ENCODE measurements at regions not wholly inside any gene's neighbourhood (a gene's known extent, or its start where the extent isn't known, plus 50 kb on each side); places are given as distances from the start of the nearest gene placed in this dataset.

DNA sequence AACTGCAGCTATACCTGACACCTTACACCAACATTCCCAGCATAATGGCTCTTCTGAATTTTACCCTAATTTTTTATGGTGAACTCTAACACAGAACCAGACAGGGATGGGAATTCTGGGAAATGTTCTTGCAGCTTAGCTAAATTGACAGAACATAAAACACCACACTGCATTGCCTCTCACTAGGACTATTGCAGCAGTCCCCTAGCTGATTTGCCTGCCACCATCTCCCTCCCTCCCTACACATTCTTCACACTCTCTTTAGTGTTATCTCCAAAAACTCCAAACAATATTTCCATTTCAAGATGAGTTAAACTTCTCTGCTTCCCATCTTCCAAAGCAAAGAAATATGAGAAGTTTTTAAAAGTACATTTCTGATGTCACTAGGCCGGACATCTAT, 733.9 kb upstream of the INTU start:
- H3K4me3 ChIP-seq, result no peak overlapping the region
- H3K9me3 ChIP-seq, result peaks cover 0 to 40% (median 12%) of the 10 kb centered on the region in 8 donors
- H3K27me3 ChIP-seq (replicated peaks in 1 of 7), result no peaks in the 10 kb centered on the region
- intact Hi-C loops (cut with DNase I; ENCODE audit: low total_unique reads), result no loop called here
- no peak overlapping the region for H3K27ac ChIP-seq
- H3K36me3 ChIP-seq, result no peaks in the 10 kb centered on the region
- H3K4me1 ChIP-seq, result no peaks in the 10 kb centered on the region
- 84 to 95% (median 90%) methylated on average over 1 of the region's 1 CpG for WGBS, 5 donors
- TF ChIP-seq POLR2A (IDR thresholded peaks at IDR 0.05) (no peak), POLR2AphosphoS5 (IDR thresholded peaks at IDR 0.05) (no peak)
- TF ChIP-seq, protein P1, sequence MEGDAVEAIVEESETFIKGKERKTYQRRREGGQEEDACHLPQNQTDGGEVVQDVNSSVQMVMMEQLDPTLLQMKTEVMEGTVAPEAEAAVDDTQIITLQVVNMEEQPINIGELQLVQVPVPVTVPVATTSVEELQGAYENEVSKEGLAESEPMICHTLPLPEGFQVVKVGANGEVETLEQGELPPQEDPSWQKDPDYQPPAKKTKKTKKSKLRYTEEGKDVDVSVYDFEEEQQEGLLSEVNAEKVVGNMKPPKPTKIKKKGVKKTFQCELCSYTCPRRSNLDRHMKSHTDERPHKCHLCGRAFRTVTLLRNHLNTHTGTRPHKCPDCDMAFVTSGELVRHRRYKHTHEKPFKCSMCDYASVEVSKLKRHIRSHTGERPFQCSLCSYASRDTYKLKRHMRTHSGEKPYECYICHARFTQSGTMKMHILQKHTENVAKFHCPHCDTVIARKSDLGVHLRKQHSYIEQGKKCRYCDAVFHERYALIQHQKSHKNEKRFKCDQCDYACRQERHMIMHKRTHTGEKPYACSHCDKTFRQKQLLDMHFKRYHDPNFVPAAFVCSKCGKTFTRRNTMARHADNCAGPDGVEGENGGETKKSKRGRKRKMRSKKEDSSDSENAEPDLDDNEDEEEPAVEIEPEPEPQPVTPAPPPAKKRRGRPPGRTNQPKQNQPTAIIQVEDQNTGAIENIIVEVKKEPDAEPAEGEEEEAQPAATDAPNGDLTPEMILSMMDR (IDR thresholded peaks at IDR 0.05 in 8 of 11, conservative IDR thresholded peaks at IDR 0.05 in 3 of 11), result no peak
- no peak for DNase-seq

DNA sequence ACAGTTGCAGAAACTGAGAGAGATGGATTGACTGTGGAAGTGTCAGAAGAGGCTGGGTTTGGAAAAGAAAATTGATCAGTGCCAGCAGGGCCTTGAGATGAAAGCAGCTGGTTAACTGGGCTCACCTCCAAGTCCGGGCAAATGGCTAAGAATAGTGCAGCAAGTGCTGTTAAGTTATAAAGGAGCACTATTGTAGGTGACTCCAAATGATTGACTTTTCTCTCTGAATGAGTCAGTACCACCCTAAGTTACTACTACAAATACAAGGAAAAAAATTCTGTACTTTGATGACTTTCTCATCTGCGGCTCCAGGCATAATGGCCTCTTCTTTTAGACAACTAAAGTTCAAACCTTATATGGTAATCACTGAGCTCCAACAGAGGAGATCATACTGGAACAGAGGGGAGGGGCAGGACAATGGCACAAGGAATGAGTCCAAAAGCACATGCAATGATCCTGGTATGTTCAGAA, 733.4 kb upstream of the INTU start:
- intact Hi-C loops (cut with DNase I; ENCODE audit: low total_unique reads), result no loop called here
- no peaks in the 10 kb centered on the region for H3K4me1 ChIP-seq
- DNase-seq, result no peak
- no peaks in the 10 kb centered on the region for H3K36me3 ChIP-seq
- TF ChIP-seq POLR2A (IDR thresholded peaks at IDR 0.05), result no peak
- TF ChIP-seq, protein P1 (IDR thresholded peaks at IDR 0.05 in 8 of 11, conservative IDR thresholded peaks at IDR 0.05 in 3 of 11), result no peak
- no peak for TF ChIP-seq POLR2AphosphoS5 (IDR thresholded peaks at IDR 0.05)
- WGBS, 5 donors, result 17 to 87% (median 55%) methylated on average over 2 of the region's 2 CpGs
- H3K27me3 ChIP-seq (replicated peaks in 1 of 7), result no peaks in the 10 kb centered on the region
- no peak overlapping the region for H3K27ac ChIP-seq
- no peak overlapping the region for H3K4me3 ChIP-seq
- H3K9me3 ChIP-seq, result peaks cover 0 to 40% (median 10%) of the 10 kb centered on the region in 8 donors

DNA sequence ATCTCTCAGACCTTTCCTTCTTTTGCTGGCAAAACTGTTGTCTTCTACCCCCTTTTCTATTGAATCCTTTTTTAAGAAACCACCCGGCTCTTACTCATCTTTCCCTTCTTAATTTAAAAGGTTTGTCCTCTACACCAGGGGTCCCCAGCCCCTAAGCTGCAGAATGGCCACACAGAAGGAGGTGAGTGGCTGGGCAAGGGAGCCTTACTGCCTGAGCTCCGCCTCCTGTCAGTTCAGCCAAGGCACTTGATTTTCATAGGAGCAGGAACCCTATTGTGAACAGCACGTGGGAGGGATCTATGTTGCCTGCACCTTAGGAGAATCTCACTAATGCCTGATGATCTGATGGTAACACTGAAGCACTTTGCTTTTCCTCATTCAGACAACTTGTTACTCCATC, 726.3 kb upstream of the INTU start:
- TF ChIP-seq POLR2AphosphoS5 (IDR thresholded peaks at IDR 0.05) (no peak), POLR2A (IDR thresholded peaks at IDR 0.05) (no peak)
- TF ChIP-seq, protein P1 (IDR thresholded peaks at IDR 0.05 in 8 of 11, conservative IDR thresholded peaks at IDR 0.05 in 3 of 11), result no peak
- Histone ChIP-seq H3K27ac (no peak overlapping the region), H3K4me3 (no peak overlapping the region), H3K9me3 (peaks cover 0 to 23% (median 2%) of the 10 kb centered on the region in 8 donors), H3K4me1 (no peaks in the 10 kb centered on the region), H3K27me3 (replicated peaks in 1 of 7) (no peaks in the 10 kb centered on the region), H3K36me3 (no peaks in the 10 kb centered on the region)
- no peak for DNase-seq
- intact Hi-C loops (cut with DNase I; ENCODE audit: low total_unique reads), result no loop called here
- 61 to 77% (median 66%) methylated on average over 3 of the region's 3 CpGs for WGBS, 5 donors

DNA sequence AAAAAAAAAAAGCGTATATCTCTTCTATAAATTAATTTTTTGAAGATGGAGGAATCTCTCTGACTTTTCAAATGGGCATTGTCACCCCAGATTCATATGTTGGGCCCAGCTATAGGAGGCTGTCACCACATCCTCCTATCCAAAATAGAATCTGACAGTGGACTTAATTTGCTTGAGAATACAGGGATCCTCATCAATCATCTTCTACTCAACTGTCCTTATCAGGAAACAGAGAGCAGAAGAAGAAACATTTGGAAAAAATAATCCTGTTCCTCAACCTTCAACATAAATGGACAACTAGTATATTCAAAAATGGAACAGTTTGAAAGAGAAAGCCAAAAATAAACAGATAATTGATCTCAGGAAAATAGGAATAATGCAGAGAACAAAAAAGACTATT, 725.4 kb upstream of the INTU start:
- DNase-seq, result no peak
- intact Hi-C loops (cut with DNase I; ENCODE audit: low total_unique reads), result no loop called here
- 60 to 80% (median 71%) methylated on average over 1 of the region's 1 CpG for WGBS, 5 donors
- H3K9me3 ChIP-seq, result peaks cover 0 to 20% (median 4%) of the 10 kb centered on the region in 8 donors
- no peaks in the 10 kb centered on the region for H3K27me3 ChIP-seq (replicated peaks in 1 of 7)
- no peak overlapping the region for H3K27ac ChIP-seq
- H3K36me3 ChIP-seq, result no peaks in the 10 kb centered on the region
- no peak overlapping the region for H3K4me3 ChIP-seq
- TF ChIP-seq POLR2AphosphoS5 (IDR thresholded peaks at IDR 0.05) (no peak), POLR2A (IDR thresholded peaks at IDR 0.05) (no peak)
- TF ChIP-seq, protein P1 (IDR thresholded peaks at IDR 0.05 in 8 of 11, conservative IDR thresholded peaks at IDR 0.05 in 3 of 11), result no peak
- no peaks in the 10 kb centered on the region for H3K4me1 ChIP-seq

Data from spleen (tissue), 11 donors.